ENCODE measurements at regions not wholly inside any gene's neighbourhood (a gene's known extent, or its start where the extent isn't known, plus 50 kb on each side); places are given as distances from the start of the nearest gene placed in this dataset.

- H3K27ac ChIP-seq (ENCODE audit: insufficient read depth, low read length), result no peak overlapping the region
- H4K20me1 ChIP-seq (ENCODE audit: control insufficient read depth, extremely low read depth, insufficient read depth, low read length), result no peaks in the 10 kb centered on the region
- H3K36me3 ChIP-seq (ENCODE audit: control insufficient read depth, insufficient read depth, low read length), result no peaks in the 10 kb centered on the region
- H2AFZ ChIP-seq (ENCODE audit: low read length), result no peak overlapping the region
- DNase-seq (ENCODE audit: low read depth in 2 of 2), result no peak
- H3K4me3 ChIP-seq (replicated peaks in 1 of 4; ENCODE audit: control extremely low read depth in 1 of 4, insufficient read depth in 1 of 4, low read depth in 3 of 4, low read length in 4 of 4), result no peak overlapping the region
- no peaks in the 10 kb centered on the region for H3K27me3 ChIP-seq (ENCODE audit: control insufficient read depth, insufficient read depth, low read length)
- H3K4me2 ChIP-seq (ENCODE audit: extremely low read depth, insufficient read depth, low read length), result no peak overlapping the region
- H3K79me2 ChIP-seq (ENCODE audit: control insufficient read depth, insufficient read depth, low read length), result no peaks in the 10 kb centered on the region
- no peaks in the 10 kb centered on the region for H3K9me3 ChIP-seq (ENCODE audit: control insufficient read depth, insufficient read depth, low read depth, low read length)
- H3K9ac ChIP-seq (ENCODE audit: insufficient read depth, low read length), result no peak overlapping the region
- H3K4me1 ChIP-seq (ENCODE audit: control insufficient read depth, extremely low read depth, insufficient read depth, low read length), result no peaks in the 10 kb centered on the region
- TF ChIP-seq, protein P1, sequence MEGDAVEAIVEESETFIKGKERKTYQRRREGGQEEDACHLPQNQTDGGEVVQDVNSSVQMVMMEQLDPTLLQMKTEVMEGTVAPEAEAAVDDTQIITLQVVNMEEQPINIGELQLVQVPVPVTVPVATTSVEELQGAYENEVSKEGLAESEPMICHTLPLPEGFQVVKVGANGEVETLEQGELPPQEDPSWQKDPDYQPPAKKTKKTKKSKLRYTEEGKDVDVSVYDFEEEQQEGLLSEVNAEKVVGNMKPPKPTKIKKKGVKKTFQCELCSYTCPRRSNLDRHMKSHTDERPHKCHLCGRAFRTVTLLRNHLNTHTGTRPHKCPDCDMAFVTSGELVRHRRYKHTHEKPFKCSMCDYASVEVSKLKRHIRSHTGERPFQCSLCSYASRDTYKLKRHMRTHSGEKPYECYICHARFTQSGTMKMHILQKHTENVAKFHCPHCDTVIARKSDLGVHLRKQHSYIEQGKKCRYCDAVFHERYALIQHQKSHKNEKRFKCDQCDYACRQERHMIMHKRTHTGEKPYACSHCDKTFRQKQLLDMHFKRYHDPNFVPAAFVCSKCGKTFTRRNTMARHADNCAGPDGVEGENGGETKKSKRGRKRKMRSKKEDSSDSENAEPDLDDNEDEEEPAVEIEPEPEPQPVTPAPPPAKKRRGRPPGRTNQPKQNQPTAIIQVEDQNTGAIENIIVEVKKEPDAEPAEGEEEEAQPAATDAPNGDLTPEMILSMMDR (conservative IDR thresholded peaks at IDR 0.05 in 1 of 2, IDR thresholded peaks at IDR 0.05 in 1 of 2; ENCODE audit: low read depth in 1 of 2, low read length in 2 of 2), result no peak
- TF ChIP-seq EZH2 (IDR thresholded peaks at IDR 0.05; ENCODE audit: low read length, missing control alignments), result no peak
Observed at GRCh38 chr2:239765911-239766310, 259.2 kb downstream of the NDUFA10 start.

DNA sequence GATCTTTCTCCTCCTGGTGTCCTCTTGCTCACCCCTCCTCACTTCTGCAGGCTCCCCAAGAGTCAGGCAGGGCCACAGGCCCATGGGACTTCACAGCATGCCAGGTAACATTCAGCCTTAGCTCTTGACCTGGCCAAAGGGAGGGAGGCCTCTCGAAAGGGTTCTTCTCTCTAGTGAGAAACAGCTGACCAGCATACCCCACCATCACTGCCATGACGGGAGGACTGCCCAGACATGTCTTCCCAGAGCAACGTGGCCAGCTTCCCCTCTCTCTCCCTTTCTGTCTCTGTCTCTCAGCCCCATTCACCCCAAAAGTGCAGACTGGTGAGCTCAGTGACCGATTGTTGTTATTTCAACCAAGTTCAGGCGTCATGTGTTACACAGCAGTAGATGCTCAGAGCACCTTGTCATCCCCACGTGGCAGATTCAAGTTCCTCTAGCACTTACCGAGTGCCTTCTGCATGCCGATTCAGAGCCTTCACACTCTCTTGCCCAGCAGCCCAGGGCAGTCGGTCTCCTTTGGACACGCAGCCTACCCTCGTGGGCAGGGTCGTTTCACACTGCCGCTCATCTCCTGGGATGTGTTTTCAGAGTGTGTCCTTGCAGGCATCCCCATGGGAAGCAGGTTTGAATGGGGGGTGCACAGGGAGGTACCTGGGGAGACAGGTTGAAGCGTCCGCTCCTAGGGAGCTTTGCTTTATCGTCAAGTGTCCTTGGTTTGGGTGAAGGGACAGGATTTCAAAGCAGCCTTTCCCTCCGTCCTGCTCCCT lies 259.9 kb downstream of the NDUFA10 start:
- H3K9me3 ChIP-seq (ENCODE audit: control insufficient read depth, insufficient read depth, low read depth, low read length), result no peaks in the 10 kb centered on the region

DNA sequence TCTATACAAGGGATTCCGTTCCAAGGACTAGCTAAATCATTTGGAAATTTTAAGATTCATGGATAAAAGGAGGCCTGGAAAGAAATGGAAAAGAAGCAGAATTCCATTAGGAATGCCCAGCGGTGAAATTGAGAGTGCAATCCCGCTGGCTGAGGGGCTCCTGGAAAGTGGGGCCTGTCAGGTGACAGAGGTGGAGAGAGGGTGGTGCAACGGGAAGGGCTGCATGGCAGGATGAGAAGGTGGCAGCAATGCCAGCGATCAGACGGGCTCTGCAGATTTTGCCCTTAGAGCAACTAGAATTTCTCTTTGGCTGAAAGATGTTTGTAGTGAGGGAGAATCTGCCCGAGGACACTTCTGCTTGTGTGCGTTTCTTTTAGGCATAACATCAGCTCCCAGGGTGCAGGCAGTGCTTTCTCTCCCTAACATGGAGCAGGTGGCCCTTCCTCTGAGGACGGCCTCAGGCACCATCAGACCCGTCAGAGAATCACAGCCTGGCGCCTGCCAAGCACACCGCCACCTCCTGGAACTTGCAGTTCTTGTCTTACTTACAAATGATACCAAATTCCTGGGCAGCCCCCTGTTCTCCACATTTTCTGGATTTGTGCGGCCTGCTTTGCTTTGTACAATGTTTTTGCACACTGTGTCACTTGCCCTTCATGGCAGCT lies 261.6 kb downstream of the NDUFA10 start:
- H3K4me1 ChIP-seq (ENCODE audit: control insufficient read depth, extremely low read depth, insufficient read depth, low read length), result no peaks in the 10 kb centered on the region
- H3K79me2 ChIP-seq (ENCODE audit: control insufficient read depth, insufficient read depth, low read length), result no peaks in the 10 kb centered on the region
- H3K4me2 ChIP-seq (ENCODE audit: extremely low read depth, insufficient read depth, low read length), result no peak overlapping the region
- no peak for TF ChIP-seq EZH2 (IDR thresholded peaks at IDR 0.05; ENCODE audit: low read length, missing control alignments)
- TF ChIP-seq, protein P1 (conservative IDR thresholded peaks at IDR 0.05 in 1 of 2, IDR thresholded peaks at IDR 0.05 in 1 of 2; ENCODE audit: low read depth in 1 of 2, low read length in 2 of 2), result no peak
- DNase-seq (ENCODE audit: low read depth in 2 of 2), result no peak
- H2AFZ ChIP-seq (ENCODE audit: low read length), result no peak overlapping the region
- no peak overlapping the region for H3K9ac ChIP-seq (ENCODE audit: insufficient read depth, low read length)
- H4K20me1 ChIP-seq (ENCODE audit: control insufficient read depth, extremely low read depth, insufficient read depth, low read length), result no peaks in the 10 kb centered on the region
- no peaks in the 10 kb centered on the region for H3K9me3 ChIP-seq (ENCODE audit: control insufficient read depth, insufficient read depth, low read depth, low read length)
- no peaks in the 10 kb centered on the region for H3K27me3 ChIP-seq (ENCODE audit: control insufficient read depth, insufficient read depth, low read length)
- no peak overlapping the region for H3K27ac ChIP-seq (ENCODE audit: insufficient read depth, low read length)
- no peaks in the 10 kb centered on the region for H3K36me3 ChIP-seq (ENCODE audit: control insufficient read depth, insufficient read depth, low read length)
- no peak overlapping the region for H3K4me3 ChIP-seq (replicated peaks in 1 of 4; ENCODE audit: control extremely low read depth in 1 of 4, insufficient read depth in 1 of 4, low read depth in 3 of 4, low read length in 4 of 4)

More for the DNA sequence above, 259.9 kb downstream of the NDUFA10 start:
- H3K9ac ChIP-seq (ENCODE audit: insufficient read depth, low read length), result no peak overlapping the region
- DNase-seq (ENCODE audit: low read depth in 2 of 2), result no peak
- H3K27me3 ChIP-seq (ENCODE audit: control insufficient read depth, insufficient read depth, low read length), result no peaks in the 10 kb centered on the region
- no peak overlapping the region for H2AFZ ChIP-seq (ENCODE audit: low read length)
- H3K79me2 ChIP-seq (ENCODE audit: control insufficient read depth, insufficient read depth, low read length), result no peaks in the 10 kb centered on the region
- no peak overlapping the region for H3K4me3 ChIP-seq (replicated peaks in 1 of 4; ENCODE audit: control extremely low read depth in 1 of 4, insufficient read depth in 1 of 4, low read depth in 3 of 4, low read length in 4 of 4)
- no peaks in the 10 kb centered on the region for H3K36me3 ChIP-seq (ENCODE audit: control insufficient read depth, insufficient read depth, low read length)
- H4K20me1 ChIP-seq (ENCODE audit: control insufficient read depth, extremely low read depth, insufficient read depth, low read length), result no peaks in the 10 kb centered on the region
- no peak for TF ChIP-seq EZH2 (IDR thresholded peaks at IDR 0.05; ENCODE audit: low read length, missing control alignments)
- TF ChIP-seq, protein P1 (conservative IDR thresholded peaks at IDR 0.05 in 1 of 2, IDR thresholded peaks at IDR 0.05 in 1 of 2; ENCODE audit: low read depth in 1 of 2, low read length in 2 of 2), result no peak
- H3K4me1 ChIP-seq (ENCODE audit: control insufficient read depth, extremely low read depth, insufficient read depth, low read length), result no peaks in the 10 kb centered on the region
- no peak overlapping the region for H3K4me2 ChIP-seq (ENCODE audit: extremely low read depth, insufficient read depth, low read length)
- H3K27ac ChIP-seq (ENCODE audit: insufficient read depth, low read length), result no peak overlapping the region
